Fibroblast of skin of abdomen (primary cell): ENCODE measurements at regions not wholly inside any gene's neighbourhood (a gene's known extent, or its start where the extent isn't known, plus 50 kb on each side); places are given as distances from the start of the nearest gene placed in this dataset.
"Not testable (repeated sequence)": the region's sequence is repeated elsewhere in the genome, so short reads cannot be mapped to it uniquely, and the experiment has no call there.

Experiments used
- DNase-seq: peaks from one replicate; pipeline ENCODE4 v3.0.0-alpha.2; 2013

DNA sequence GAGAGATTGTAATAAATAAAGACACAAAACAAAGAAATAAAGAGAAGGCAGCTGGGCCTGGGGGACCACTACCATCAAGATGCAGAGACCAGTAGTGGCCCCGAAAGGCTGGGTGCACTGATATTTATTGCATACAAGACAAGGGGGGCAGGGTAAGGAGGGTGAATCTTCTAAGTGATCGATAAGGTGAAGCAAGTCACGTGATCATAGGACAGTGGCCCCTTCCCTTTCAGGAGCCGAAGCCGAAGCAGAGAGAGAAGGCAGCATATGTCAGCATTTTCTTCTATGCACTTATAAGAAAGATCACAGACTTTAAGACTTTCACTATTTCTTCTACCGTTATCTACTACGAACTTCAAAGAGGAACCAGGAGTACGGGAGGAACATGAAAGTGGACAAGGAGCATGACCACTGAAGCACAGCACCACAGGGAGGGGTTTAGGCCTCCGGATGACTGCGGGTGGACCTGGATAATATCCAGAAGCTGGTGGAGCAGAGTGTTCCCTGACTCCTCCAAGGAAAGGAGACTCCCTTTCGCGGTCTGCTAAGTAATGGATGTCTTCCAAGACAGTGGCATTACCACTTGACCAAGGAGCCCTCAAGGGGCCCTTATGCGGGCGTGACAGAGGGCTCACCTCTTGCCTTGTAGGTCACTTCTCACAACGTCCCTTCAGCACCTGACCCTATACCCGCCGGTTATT is 126.4 kb downstream of the RBM46 start:
- DNase-seq: not testable (repeated sequence)

- no peak for DNase-seq
These were observed 127.1 kb downstream of the RBM46 start for GRCh38 chr4:154908168-154908567.

GRCh38 chr4:154911097-154911496 is 130.0 kb downstream of the RBM46 start:
- DNase-seq: no peak

GRCh38 chr4:154911608-154912098 is 130.6 kb downstream of the RBM46 start:
- DNase-seq: no peak

- DNase-seq: no peak
These were observed 135.0 kb downstream of the RBM46 start for GRCh38 chr4:154916068-154916467.

GRCh38 chr4:154927126-154927680 is 146.1 kb downstream of the RBM46 start:
- no peak for DNase-seq

DNA sequence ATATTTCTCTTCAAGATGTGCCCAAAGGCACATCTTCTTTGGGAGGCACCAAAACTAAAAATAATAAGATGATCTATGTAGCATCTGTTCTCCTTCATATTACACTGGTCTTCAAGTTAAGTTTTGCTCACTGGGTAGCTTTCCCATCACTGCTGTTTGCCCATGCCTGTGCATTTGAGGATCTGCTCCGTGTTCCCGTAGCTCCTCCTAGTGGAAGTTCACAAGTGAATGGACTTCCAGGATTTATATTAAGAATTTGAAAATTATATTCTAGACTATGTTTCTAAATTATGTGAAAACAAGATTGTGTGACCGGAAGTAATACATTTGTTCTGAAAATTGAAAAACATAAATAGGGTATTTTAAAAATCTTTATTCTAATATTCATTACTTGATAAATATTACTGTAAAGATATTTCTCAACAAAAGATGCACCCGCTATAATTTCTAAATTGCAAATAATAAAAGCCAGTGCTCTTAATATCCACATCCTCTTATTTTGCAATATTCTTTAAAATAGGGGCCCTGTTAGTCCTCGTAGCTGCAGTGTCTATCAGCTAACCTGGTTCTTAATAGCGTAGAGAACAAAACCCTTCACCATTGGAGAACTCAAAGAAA is 147.7 kb downstream of the RBM46 start:
- DNase-seq: peak; percentile 14

GRCh38 chr4:154936873-154937272 is 155.8 kb downstream of the RBM46 start:
- no peak for DNase-seq

GRCh38 chr4:154939851-154940250 is 158.8 kb downstream of the RBM46 start:
- DNase-seq: no peak

DNA sequence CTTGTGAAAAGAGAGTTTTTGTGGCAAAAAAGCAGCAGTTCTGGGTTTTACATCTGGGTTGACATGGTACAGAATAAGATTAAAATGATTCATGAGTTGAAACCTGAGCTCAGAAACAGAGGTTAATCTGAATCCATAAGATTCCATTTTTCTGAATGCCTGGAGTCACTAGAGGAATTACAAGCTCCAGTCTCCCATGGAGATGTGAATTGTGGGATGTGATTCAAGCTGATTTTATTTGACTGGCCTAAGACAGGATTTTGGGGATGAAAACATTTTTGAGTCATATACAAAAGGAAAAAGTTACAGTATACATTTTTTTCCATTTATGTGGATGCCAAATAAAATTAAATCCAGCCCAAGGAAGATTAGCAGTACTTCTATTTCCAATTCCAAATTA is 161.1 kb downstream of the RBM46 start:
- DNase-seq: no peak

DNA sequence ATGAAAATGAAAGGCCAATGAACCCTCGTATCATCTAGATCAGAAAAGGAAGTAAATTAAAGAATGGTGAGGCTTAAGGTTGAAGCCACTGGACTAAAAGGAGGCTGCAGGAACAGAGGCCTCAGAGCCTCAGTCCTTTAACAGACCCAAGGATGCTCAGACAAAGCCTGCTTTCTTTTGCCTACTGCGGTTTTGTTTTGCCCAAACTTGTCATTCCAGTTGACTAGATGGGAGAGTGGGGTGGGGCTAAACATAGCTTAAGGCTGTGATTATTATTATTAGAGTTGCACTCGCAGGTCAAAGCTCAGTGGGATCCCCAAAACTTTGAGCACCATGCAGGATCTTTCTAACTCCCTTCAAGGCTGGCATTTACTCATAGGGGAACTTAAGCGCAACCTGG is 163.9 kb downstream of the RBM46 start:
- no peak for DNase-seq

- DNase-seq: no peak
These were observed 165.0 kb downstream of the RBM46 start for GRCh38 chr4:154946113-154946512.

- DNase-seq: no peak
These were observed 172.6 kb downstream of the RBM46 start for GRCh38 chr4:154953691-154954090.

DNA sequence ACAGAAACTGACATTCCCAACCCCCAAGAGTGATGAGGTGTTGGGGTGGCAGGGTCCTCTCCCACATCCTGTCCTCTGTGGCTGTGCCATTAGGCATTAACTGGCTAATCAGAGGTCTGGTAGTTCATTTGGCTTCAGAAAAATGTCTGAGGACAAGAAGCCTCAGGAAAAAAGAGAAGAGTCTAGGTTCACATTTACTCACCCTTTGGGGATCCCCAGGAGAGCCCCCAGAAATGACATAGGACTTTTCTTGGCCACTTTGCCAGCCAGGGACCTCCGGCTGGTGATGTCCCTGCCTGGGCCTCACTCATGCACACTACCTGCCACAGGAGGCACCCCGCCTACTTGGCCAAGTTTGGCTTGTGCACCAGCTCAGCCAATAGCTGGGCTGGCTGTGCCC is 173.0 kb downstream of the RBM46 start:
- DNase-seq: no peak

- no peak for DNase-seq
These were observed 177.0 kb downstream of the RBM46 start for GRCh38 chr4:154958121-154958520.

GRCh38 chr4:154958621-154959358 is 177.7 kb downstream of the RBM46 start:
- DNase-seq: peak; percentile 4

- DNase-seq: no peak
These were observed 178.7 kb downstream of the RBM46 start for GRCh38 chr4:154959756-154960155.

GRCh38 chr4:154960476-154960875 is 179.4 kb downstream of the RBM46 start:
- DNase-seq: no peak

GRCh38 chr4:154961263-154961662 is 180.2 kb downstream of the RBM46 start:
- DNase-seq: no peak

GRCh38 chr4:154973244-154974035 is 192.4 kb downstream of the RBM46 start:
- no peak for DNase-seq

DNA sequence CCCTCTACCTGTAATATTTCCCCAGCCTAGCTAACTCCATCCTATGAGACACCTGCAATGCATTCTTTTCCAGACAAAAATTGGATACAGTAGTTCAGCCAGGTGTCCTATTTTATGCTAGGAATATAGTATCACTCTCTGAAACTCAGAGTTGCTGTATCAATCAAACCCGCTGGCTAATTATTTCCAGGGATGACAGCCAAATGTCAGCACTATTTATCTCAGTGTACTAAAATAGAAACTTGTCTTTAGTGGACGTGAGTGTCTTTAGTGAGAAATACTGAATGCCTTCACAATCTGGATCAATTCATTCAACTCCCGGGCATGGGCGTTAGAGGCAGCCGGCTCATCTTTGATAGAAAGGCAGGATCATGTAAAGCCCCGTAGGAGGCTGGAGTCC is 196.2 kb downstream of the RBM46 start:
- DNase-seq: no peak
